ENCODE measurements at regions not wholly inside any gene's neighbourhood (a gene's known extent, or its start where the extent isn't known, plus 50 kb on each side); places are given as distances from the start of the nearest gene placed in this dataset.

- no peak for DNase-seq (ENCODE audit: low spot score in 2 of 2)
- H3K4me1 ChIP-seq, result no peaks in the 10 kb centered on the region
- H3K4me3 ChIP-seq, result no peak overlapping the region
- H3K27me3 ChIP-seq, result no peaks in the 10 kb centered on the region
- no peaks in the 10 kb centered on the region for H3K36me3 ChIP-seq
- no peak overlapping the region for H3K27ac ChIP-seq
- no peak for TF ChIP-seq CTCF (IDR thresholded peaks at IDR 0.05)
- intact Hi-C loops (cut with DNase I), result no loop called here
- no peaks in the 10 kb centered on the region for H3K9me3 ChIP-seq
Observed at GRCh38 chr11:127490896-127491295, 490.3 kb upstream of the KIRREL3 start.

- TF ChIP-seq CTCF (IDR thresholded peaks at IDR 0.05), result no peak
- H3K27ac ChIP-seq, result no peak overlapping the region
- H3K9me3 ChIP-seq, result no peaks in the 10 kb centered on the region
- no peaks in the 10 kb centered on the region for H3K27me3 ChIP-seq
- H3K36me3 ChIP-seq, result no peaks in the 10 kb centered on the region
- intact Hi-C loops (cut with DNase I), result no loop called here
- no peaks in the 10 kb centered on the region for H3K4me1 ChIP-seq
- DNase-seq (ENCODE audit: low spot score in 2 of 2), result no peak
- H3K4me3 ChIP-seq, result no peak overlapping the region
Observed at GRCh38 chr11:127485541-127485940, 485.0 kb upstream of the KIRREL3 start.

- intact Hi-C loops (cut with DNase I), result no loop called here
- H3K4me3 ChIP-seq, result no peak overlapping the region
- no peak overlapping the region for H3K27ac ChIP-seq
- TF ChIP-seq CTCF (IDR thresholded peaks at IDR 0.05), result no peak
- no peaks in the 10 kb centered on the region for H3K9me3 ChIP-seq
- H3K4me1 ChIP-seq, result no peaks in the 10 kb centered on the region
- H3K27me3 ChIP-seq, result no peaks in the 10 kb centered on the region
- no peaks in the 10 kb centered on the region for H3K36me3 ChIP-seq
- DNase-seq (ENCODE audit: low spot score in 2 of 2), result no peak
Observed at GRCh38 chr11:127481391-127481790, 480.8 kb upstream of the KIRREL3 start.

GRCh38 chr11:127478826-127479225 is 478.3 kb upstream of the KIRREL3 start:
- Histone ChIP-seq H3K27me3 (no peaks in the 10 kb centered on the region), H3K27ac (no peak overlapping the region), H3K4me1 (no peaks in the 10 kb centered on the region), H3K4me3 (no peak overlapping the region), H3K36me3 (no peaks in the 10 kb centered on the region), H3K9me3 (no peaks in the 10 kb centered on the region)
- no peak for DNase-seq (ENCODE audit: low spot score in 2 of 2)
- no peak for TF ChIP-seq CTCF (IDR thresholded peaks at IDR 0.05)
- intact Hi-C loops (cut with DNase I), result no loop called here

- DNase-seq (ENCODE audit: low spot score in 2 of 2), result no peak
- no peaks in the 10 kb centered on the region for H3K36me3 ChIP-seq
- no peak overlapping the region for H3K4me3 ChIP-seq
- H3K27ac ChIP-seq, result no peak overlapping the region
- H3K27me3 ChIP-seq, result no peaks in the 10 kb centered on the region
- no peaks in the 10 kb centered on the region for H3K4me1 ChIP-seq
- no peaks in the 10 kb centered on the region for H3K9me3 ChIP-seq
- no peak for TF ChIP-seq CTCF (IDR thresholded peaks at IDR 0.05)
- intact Hi-C loops (cut with DNase I), result no loop called here
Observed at GRCh38 chr11:127474766-127475165, 474.2 kb upstream of the KIRREL3 start.

- H3K27me3 ChIP-seq, result no peaks in the 10 kb centered on the region
- H3K4me1 ChIP-seq, result no peaks in the 10 kb centered on the region
- no peak for DNase-seq (ENCODE audit: low spot score in 2 of 2)
- H3K4me3 ChIP-seq, result no peak overlapping the region
- intact Hi-C loops (cut with DNase I), result no loop called here
- H3K27ac ChIP-seq, result no peak overlapping the region
- no peaks in the 10 kb centered on the region for H3K36me3 ChIP-seq
- H3K9me3 ChIP-seq, result no peaks in the 10 kb centered on the region
- TF ChIP-seq CTCF (IDR thresholded peaks at IDR 0.05), result no peak
Observed at GRCh38 chr11:127472505-127472904, 471.9 kb upstream of the KIRREL3 start.
